HG03025 (cell line): ENCODE measurements at regions not wholly inside any gene's neighbourhood (a gene's known extent, or its start where the extent isn't known, plus 50 kb on each side); places are given as distances from the start of the nearest gene placed in this dataset.
"Not testable (repeated sequence)": the region's sequence is repeated elsewhere in the genome, so short reads cannot be mapped to it uniquely, and the experiment has no call there.

ENCODE experiments used
- ATAC-seq: cut with Tn5 transposase; IDR thresholded peaks from one replicate; pipeline ENCODE4 v1.9.1; 2021; ENCODE audit warnings: mild to moderate bottlenecking, moderate library complexity; ENCODE audit not compliant: unreplicated experiment, low FRiP score

DNA sequence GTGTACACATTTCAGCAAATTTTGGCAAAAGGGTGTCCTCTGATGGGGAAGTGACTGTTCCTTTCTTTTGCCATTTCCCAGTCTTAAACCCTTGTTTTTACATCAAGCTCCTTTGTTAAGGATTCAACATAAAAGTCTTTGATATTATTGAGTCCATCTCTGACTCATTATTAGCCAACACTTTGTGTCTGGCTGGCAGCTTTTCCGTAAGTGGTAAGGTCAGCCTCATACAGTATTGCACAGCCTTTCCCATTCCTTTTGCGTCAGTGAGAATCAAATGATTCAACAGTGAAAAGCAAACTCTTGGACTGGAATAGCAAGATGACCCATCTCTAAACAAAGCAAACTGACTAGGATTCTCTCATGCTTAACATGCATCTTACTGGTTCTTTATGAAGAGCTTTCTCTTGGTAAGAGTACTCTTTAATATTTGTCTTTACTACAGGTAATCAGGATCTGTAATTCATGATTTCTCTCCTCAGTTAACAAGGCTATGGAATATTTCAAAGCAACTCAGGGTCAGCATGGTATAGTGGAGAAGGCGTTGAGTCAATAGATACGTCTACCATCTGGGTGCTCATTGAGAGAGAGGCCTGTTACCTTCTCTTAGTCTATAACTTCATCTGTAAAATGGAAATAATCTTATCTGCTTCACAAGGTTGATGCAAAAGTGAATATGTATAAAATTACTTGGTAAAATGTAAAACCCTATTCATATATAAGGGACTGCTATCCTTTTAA lies 183.6 kb downstream of the PRL start:
- ATAC-seq = no peak

DNA sequence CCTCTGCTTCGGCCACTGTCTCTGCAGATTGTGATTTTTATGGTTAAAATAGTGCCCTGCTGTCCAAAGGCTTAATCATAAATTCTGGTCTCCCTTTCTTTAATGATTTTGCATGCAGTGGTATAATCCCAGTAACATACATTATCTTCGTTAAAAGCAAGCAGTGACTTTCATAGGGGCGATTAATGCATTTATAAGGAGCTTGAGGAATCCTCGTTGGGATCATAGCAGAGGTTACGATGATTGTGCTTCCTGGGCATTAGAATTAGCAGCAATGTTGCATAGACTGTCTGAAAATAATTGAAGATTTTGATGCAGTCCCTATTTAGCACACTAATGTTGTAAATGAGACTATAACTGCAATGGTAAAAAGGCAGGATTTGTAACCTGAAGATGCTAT lies 181.3 kb downstream of the PRL start:
- ATAC-seq = no peak

DNA sequence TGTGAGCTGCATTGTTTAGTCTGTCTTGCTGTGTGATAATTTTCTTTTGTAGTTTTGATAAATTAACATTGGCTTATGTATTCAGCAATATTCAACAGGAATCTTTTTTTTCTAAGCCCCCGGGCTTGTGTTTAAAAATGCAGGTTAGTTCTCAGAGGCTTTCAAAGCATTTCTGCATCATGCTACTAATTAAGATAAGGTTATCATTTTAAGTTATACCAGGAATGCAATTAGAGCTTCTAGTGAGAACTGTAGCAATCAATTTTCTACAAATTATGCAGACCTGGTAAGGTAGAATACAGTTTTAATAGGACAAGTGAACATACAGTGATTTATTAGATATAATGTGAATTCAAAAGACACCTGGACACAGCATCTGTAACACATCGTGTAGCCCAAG lies 179.2 kb downstream of the PRL start:
- ATAC-seq = no peak

DNA sequence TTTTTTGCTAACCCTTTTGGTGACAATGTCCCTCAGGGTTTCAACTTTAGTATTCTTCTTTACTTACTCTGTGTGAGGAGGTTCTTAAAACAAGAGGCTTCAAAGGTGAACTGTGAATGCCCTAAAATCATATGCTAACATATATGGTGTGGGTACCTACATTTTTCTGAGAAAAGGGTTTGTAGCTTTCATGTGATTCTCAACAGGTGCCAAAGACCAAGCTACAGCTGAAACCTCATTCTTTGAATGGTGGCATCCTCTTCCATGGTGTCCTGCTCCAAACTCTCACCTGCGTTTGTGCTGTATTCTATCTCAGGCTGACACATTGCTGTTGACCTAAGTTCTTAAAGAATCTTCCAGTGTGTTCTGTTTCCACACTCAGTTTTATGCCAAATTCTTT lies 177.3 kb downstream of the PRL start:
- ATAC-seq = no peak

DNA sequence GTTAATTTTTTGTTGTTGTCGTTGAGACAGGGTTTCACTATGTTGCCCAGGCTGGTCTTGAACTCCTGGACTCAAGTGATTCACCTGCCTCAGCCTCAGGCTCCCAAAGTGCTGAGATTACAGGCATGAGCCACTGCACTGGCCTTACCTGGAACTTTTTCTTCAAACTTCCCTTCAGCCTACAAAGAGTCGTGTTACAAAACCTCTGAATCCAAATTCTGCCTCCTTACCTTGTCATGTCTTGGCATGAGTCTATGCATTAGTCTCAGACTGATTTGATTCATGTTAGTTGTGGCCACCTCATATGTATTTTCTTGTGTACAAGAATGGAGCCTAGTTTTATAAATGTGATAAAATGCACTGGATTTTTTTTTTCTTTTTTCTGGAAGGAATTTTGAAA lies 172.1 kb downstream of the PRL start:
- no peak for ATAC-seq

DNA sequence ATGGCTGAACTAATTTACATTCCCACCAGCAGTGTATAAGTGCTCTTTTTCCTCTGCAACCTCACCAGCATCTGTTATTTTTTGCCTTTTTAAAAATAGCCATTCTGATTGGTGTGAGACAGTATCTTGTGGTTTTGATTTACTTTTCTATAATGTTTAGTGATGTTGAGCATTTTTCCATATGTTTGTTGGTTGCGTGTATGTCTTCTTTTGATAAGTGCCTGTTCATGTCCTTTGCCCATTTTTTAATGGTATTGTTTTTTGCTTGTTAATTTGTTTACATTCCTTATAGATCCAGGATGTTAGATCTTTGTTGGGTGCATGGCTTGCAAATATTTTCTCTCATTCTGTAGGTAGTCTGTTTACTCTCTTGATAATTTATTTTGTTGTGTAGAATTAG lies 169.9 kb downstream of the PRL start:
- ATAC-seq = no peak

DNA sequence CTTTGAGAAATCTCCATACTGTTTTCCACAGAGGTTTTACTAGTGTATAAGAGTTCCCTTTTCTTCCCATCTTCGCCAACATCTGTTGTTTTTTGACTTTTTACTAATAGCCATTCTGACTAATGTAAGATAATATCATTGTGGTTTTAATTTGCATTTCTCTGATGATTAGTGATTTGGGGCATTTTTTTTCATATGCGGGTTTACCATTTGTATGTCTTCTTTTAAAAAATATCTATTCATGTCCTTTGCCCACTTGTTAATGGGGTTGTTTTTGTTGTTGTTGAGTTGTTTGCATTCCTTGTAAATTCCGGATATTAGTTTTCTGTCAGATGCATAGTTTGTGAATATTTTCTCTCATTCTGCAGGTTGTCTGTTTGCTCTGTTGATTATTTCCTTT lies 167.1 kb downstream of the PRL start:
- ATAC-seq = no peak

DNA sequence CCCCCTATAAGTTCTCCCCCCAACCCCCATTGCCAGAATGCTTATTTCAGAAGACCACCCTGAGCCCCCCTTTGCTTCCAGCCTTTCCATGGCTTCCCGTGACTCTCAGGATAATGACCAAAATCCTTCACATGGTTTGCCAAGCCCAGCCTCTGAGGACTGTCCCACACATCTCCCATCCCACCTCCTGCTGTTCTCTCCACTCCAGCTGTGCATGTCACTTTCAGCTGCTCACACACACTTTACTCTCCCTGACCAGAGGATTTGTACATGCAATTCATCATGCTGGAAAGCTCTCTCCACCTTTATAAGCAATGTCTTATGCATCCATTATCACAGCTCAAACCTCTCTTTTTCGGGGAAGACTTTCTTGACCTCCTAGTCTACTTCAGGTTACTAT lies 164.2 kb downstream of the PRL start:
- no peak for ATAC-seq

DNA sequence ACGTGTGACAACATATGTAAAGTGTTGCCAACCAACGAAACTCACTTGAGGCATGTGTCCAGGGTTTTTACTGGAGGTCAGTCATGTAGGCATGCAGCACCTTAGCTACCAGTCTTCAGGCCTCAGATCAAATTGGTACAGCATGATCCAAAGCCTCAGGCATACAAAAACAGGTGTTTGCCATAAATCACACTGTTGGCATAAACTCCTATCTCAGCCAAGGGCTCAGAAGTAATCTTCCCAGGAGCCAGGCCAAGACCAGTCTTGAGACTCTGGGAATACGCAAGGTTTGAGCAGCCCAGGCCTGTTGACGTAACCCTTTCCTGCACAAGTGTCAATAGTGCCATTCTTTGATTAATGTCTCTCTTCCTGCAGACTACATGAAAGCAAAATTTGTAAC lies 163.5 kb downstream of the PRL start:
- no peak for ATAC-seq

DNA sequence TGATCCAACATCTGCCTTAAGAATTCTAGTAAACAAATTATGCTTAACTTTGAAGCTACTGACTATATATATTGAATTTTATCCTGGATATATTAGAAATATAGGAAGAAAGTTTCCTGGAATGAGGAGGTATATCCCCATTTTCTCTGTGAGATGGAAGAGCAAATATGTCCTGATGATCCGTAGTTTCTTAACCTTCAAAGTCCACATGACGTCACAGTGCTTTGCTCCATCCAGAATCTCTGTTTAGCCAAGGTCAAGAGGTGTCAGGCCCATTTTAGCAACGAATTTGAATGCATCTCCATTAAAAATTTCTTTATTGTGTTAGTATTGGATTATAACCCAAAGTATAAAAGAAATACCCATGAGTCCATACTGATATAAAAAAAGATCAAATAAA lies 162.5 kb downstream of the PRL start:
- ATAC-seq = no peak

DNA sequence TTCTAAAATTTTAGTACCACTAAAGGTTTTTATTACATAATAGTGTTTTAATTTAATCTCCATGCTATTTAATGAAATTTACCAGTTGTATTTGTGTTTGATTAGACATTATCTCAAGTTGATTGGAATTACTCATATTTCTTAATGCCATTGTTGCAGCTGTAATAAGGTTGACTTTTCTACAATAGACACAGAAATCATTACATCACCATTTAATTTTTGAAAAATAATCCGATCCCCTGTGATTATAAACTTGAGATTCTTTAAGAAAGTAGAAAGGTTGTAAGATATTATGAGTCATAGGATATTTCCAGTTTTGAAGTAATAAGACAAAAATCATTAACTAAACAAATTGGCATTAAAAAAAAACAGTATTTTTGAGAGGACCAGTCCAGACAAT lies 161.4 kb downstream of the PRL start:
- no peak for ATAC-seq

DNA sequence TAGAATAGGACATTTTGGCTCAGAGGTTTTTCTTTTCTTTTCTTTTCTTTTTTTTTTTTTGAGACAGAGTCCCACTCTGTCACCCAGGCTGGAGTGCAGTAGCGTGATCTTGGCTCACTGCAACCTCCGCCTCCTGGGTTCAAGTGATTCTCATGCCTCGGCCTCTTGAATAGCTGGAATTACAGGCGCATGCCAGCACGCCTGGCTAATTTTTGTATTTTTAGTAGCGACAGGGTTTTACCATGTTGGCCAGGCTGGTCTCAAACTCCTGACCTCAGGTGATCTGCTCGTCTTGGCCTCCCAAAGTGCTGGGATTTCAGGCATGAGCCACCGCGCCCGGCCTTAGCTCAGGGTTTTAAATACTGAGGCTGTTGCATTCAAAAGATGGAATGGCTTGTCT lies 156.1 kb downstream of the PRL start:
- ATAC-seq = not testable (repeated sequence)

DNA sequence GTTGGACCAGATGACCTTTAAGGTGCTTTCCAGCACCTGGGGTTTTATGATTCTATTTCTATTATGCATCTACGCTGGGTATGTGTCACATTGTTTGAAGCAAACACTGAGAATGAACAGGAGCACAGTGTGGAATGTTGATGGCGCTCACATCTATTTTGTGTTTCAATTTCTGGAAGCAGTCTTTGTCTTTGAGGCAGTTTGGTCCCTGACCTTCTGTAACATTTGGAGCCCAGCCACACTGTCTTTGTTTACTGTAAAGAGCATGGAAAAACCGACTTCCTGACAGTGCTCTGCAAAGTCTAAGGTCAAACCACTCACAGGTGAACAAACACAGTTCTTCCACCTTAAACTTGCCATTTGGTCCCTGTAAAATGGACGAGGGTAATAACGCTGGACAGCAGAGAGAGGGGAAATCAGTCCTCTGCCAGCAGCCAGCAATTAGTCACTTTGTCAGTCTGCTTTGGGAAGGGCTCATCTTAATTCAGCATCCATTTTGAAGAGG lies 155.5 kb downstream of the PRL start:
- no peak for ATAC-seq

DNA sequence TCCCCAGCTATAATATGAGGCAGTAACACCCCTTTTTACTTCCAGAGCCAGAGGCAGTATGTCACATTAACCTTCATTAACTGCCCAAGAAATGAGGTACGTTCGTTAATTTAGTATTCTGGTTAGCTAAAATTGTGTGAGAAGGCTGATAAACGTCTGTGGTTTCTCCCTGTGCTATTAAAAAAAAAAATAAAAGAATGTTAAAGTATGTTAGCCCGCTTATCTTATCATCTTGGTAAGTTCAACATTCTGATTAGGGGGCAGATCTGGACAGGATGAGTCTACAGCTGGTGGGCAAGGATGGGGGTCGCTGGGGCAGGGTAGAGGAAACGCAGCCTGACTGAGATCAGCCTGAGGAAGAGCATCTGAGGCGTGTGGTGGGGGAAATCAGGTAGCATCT lies 154.0 kb downstream of the PRL start:
- no peak for ATAC-seq

DNA sequence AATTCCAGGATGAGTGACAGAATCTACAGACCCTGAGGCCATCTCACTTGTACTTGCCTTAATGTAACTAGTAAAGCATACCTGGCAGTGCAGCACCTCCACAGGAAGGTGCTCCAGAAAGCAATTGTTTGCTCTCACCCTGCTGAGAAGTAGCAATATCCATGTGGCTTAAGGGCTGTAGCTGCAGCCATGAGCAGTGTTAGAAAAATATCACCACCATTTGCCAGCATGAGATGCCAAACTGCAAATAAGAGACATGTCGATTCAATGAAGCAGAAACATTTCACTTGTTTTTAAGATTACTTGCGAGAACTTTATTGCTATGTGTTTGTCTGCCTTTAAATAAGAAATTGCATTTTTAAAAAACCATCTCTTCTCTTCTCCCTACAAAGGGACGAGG lies 151.5 kb downstream of the PRL start:
- no peak for ATAC-seq

DNA sequence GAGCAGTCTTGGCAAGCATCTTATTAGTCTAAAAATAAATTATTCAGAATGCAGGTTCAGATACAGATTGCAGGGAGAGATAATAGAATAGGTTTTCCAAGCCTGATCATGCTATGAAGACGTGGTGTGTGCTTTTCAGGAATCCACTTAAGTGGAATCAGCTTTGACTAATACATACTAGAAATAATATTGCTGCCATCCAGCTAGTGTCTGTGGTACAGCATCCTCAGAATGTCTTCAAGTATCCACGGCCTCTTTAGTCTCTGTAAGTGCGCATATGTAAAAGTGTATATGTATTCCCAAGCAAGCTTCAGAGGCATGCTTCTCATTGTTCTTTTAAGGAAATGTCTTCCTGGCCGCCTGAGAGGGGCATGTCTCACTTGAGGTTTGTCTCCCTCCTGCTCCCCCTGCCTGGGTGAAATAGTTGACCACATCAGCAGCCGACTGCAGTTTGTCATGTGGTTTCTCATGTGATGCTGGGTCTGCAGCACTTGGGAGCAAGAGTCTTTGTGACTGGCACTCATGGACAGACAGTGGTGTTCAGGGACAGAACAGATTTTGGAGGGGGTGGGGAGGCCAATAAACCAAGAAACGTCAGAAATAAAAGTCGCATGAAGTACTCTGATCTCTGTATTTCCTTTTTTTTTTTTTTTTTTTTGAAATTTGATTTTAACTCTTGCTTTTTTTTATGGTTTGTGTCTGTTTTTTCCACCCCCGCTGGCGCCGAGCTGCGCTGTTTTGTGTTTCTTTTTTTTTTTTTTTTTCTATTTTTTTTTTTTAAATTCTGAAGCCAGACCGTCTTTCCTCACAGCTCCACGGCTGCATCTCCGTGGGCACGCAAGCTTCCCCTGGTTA lies 150.8 kb downstream of the PRL start:
- ATAC-seq = no peak

DNA sequence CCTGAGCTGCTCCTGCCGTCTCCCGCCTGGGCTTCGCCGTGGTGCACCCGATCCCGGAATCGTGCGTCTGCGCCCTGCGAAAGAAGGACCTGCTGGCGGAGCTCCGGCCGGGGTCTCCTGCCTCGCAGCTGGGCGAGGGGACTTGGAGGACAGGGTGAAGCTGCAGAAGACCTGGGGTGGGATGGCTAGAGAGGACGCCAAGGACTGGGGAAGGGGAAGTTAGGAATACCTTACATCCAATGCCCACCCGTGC lies 150.2 kb downstream of the PRL start:
- ATAC-seq = no peak

DNA sequence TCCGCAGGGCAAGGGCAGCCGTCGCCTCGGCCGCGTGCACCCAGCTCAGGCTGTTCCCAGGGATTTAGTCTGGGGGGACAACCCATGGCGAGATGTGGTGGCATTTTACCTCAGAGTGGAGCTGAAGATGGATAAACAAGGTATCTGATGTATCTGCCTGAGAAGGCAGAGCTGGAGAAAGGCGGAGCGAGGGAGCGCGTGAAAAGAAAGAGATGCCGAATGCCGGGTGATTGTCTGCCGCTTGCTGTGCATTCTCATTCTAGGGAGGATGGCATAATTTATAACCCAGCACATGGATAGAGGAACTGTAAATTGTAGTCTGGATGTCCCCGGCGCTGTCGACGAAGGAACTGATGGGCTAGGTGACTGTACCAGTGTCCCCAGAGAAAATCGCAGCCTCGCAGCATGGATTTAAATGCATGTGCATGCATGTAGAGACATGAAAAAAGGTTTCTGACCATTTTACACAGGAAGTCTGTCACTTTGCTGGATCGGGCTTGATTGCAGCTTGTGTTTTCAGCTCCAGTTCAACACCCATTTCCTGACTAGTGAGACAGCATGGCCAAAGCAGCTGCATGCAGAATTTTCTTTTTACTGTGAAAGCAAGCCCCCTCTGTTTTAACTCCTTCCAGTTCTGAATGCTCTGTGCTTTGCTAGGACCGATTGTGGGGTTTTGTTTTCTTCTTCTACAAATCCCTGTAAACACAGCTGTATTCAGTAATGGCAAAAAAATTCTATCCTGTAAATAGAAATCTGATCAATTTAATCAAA lies 149.7 kb downstream of the PRL start:
- ATAC-seq = no peak

DNA sequence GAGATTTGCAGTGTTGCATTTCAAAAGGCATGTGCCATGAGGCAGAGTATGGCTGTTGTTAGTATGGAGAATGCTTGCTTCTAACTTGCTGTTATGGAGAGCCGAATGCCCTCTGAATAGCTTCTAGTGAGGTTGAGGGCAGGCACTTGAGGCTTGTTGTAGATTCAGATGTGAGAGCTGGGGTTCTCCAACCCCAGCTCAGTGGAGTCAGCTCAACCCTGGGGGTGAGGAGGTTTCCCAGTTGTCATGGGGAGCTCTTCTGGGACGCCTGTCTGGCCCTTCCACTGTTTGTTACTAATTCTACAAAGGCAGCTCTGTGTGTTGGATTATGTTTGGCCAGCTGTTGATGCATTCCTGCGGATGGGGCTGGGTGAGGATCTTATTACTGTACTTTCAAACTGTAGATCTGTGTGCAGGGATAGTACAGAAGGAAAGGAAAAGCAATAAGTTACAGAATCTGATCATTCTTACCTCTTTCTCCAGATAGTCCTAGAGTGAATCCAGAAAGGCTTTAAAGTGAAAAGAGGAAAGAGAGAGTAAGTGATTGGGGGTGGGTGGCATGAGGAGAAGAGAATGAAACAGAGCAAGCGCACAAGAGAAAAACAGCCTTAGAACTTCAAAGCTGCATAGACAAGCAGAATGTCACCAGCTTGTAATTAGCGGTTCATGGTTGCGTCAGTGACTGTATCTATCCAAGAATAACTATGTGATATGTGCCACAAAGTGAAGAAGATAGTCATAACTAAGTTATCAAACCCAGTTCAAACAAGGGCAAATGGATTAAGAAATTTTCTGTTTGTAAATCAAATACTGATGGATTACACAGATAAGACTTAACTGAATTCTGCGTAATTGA lies 148.7 kb downstream of the PRL start:
- ATAC-seq = no peak

DNA sequence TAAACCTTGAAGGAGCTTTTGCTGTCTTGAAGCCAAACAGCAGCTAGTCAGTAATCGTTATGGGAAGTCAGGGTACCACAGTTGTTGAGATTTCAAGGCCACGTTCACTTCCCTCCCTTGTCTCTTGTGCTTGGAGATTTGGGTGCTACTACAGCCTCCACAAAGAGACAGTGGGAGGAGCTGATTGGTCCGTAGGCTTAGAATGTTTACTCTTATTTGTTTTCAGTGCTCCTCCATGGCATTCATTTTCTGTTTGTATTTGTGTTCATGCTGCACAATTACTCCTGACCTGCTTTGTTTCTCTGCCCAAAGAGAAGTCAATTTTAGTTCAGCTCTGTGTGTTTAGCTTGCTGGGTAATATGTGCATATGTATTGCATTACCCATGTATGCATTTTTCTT lies 147.7 kb downstream of the PRL start:
- ATAC-seq = no peak
